ENCODE measurements at regions not wholly inside any gene's neighbourhood (a gene's known extent, or its start where the extent isn't known, plus 50 kb on each side); places are given as distances from the start of the nearest gene placed in this dataset.

DNA sequence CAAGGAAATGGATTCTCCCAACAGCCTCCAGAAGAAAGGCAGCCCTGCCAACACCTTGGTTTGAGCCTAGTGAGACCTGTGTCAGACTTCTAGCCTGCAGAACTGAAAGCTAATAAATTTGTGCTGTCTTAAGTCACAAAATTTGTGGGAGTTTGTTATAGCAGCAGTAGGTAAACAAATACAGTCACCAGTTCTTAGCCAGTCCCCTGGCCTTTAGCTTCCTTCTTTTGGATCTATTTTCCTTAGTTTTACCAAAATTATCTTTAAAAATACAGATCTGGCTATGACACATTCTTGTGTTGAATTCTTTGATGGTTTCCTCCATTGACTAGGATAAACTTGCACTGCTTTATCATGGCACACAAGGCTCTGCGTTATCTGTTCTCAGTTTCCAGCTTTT is 697.9 kb upstream of the FANCL start:
- intact Hi-C loops (cut with DNase I; ENCODE audit: low total_unique reads): no loop called here
- H3K4me1 ChIP-seq: no peaks in the 10 kb centered on the region
- no peaks in the 10 kb centered on the region for H3K36me3 ChIP-seq
- H3K4me3 ChIP-seq: no peak overlapping the region
- TF ChIP-seq POLR2A (IDR thresholded peaks at IDR 0.05): no peak
- TF ChIP-seq, protein P1, sequence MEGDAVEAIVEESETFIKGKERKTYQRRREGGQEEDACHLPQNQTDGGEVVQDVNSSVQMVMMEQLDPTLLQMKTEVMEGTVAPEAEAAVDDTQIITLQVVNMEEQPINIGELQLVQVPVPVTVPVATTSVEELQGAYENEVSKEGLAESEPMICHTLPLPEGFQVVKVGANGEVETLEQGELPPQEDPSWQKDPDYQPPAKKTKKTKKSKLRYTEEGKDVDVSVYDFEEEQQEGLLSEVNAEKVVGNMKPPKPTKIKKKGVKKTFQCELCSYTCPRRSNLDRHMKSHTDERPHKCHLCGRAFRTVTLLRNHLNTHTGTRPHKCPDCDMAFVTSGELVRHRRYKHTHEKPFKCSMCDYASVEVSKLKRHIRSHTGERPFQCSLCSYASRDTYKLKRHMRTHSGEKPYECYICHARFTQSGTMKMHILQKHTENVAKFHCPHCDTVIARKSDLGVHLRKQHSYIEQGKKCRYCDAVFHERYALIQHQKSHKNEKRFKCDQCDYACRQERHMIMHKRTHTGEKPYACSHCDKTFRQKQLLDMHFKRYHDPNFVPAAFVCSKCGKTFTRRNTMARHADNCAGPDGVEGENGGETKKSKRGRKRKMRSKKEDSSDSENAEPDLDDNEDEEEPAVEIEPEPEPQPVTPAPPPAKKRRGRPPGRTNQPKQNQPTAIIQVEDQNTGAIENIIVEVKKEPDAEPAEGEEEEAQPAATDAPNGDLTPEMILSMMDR (IDR thresholded peaks at IDR 0.05): no peak
- no peaks in the 10 kb centered on the region for H3K9me3 ChIP-seq
- H3K27ac ChIP-seq: no peak overlapping the region
- no peaks in the 10 kb centered on the region for H3K27me3 ChIP-seq
- no peak for DNase-seq

DNA sequence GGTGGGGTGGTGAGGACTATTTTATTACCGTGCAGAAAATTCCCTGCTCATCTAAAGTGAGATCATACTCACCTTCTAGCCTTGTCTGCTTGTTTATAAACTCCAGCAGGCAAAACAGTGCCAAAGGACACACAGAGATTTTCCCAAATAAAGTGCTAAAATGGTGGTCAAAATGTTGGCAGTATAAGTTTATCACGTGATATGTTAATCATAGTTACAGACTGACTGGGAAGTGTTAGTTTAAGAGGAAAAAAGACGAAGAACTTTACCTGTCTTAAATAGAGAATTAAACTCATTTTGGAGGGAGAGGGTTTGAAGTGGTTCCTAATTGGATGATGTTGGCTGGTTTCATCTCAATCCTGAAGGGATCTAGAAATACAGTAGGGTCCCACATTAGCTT is 691.7 kb upstream of the FANCL start:
- no peaks in the 10 kb centered on the region for H3K9me3 ChIP-seq
- TF ChIP-seq POLR2A (IDR thresholded peaks at IDR 0.05): no peak
- TF ChIP-seq, protein P1 (IDR thresholded peaks at IDR 0.05): no peak
- H3K4me1 ChIP-seq: no peaks in the 10 kb centered on the region
- intact Hi-C loops (cut with DNase I; ENCODE audit: low total_unique reads): no loop called here
- H3K4me3 ChIP-seq: no peak overlapping the region
- no peak for DNase-seq
- H3K27me3 ChIP-seq: no peaks in the 10 kb centered on the region
- H3K27ac ChIP-seq: no peak overlapping the region
- H3K36me3 ChIP-seq: no peaks in the 10 kb centered on the region

DNA sequence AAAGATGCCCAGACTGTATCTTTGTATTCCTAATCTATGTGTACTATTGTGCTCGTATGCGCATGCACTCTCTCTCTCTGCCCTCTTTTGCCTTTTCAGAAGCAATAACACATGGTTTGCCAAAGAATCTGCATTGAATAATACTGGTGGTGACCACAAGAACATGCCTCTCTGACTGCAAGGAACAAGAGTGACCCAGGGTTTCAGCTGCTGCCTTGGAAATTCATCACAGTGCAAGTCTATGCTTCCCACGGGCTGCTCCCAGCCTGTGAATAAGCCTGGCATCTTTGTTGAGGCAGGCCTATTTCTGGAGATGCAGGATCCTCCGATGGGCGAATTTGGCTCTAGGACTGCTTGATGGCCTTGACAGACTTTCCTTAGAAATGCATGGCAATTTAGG is 689.4 kb upstream of the FANCL start:
- no peak for TF ChIP-seq POLR2A (IDR thresholded peaks at IDR 0.05)
- TF ChIP-seq, protein P1 (IDR thresholded peaks at IDR 0.05): no peak
- no peaks in the 10 kb centered on the region for H3K36me3 ChIP-seq
- H3K27ac ChIP-seq: no peak overlapping the region
- no peaks in the 10 kb centered on the region for H3K4me1 ChIP-seq
- no peak overlapping the region for H3K4me3 ChIP-seq
- DNase-seq: no peak
- H3K9me3 ChIP-seq: no peaks in the 10 kb centered on the region
- no peaks in the 10 kb centered on the region for H3K27me3 ChIP-seq
- intact Hi-C loops (cut with DNase I; ENCODE audit: low total_unique reads): no loop called here

DNA sequence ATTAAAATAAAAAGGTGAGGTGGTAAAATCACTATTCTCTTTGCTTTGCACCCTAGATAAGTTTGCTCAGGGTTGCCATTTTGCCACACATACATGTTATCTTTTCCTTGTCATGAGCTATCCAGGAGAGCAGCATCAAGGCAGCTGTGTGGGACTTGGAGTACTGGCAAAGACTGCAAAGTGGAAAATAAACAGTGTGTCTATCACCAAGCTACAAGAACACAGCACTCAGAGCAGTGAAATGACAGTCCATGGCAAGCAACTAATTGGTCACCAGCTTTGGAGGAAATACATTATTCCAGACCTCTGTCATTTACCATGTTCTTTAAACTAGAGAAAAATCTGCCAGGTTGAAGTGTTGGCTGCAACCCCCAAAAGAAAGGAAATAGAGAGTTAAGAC is 687.8 kb upstream of the FANCL start:
- no peaks in the 10 kb centered on the region for H3K27me3 ChIP-seq
- no peak overlapping the region for H3K4me3 ChIP-seq
- H3K36me3 ChIP-seq: no peaks in the 10 kb centered on the region
- DNase-seq: no peak
- H3K9me3 ChIP-seq: no peaks in the 10 kb centered on the region
- TF ChIP-seq POLR2A (IDR thresholded peaks at IDR 0.05): no peak
- TF ChIP-seq, protein P1 (IDR thresholded peaks at IDR 0.05): no peak
- H3K27ac ChIP-seq: no peak overlapping the region
- H3K4me1 ChIP-seq: no peaks in the 10 kb centered on the region
- intact Hi-C loops (cut with DNase I; ENCODE audit: low total_unique reads): no loop called here

DNA sequence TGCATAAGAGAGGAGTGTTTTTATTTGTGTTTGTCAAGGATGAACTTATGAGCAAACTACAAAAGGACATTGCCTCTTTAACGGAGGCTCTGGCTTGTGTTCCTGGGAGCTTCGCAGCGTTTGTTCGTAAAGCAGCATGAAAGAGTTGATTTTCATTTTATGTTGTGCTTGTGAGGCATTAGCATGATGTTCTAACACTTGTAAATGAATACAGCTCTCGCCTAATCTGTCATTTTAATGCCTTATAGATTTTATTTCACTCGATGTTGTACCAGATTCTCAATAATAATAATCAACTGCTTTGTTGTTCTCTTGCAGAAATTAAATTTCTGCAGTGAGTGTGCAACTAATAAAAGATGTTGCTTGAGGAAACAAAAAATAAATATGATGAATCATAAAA is 687.3 kb upstream of the FANCL start:
- Histone ChIP-seq H3K27ac (no peak overlapping the region), H3K4me3 (no peak overlapping the region)

More for the DNA sequence above, 687.3 kb upstream of the FANCL start:
- TF ChIP-seq, protein P1 (IDR thresholded peaks at IDR 0.05): no peak
- no peak for TF ChIP-seq POLR2A (IDR thresholded peaks at IDR 0.05)
- Histone ChIP-seq H3K36me3 (no peaks in the 10 kb centered on the region), H3K27me3 (no peaks in the 10 kb centered on the region), H3K9me3 (no peaks in the 10 kb centered on the region), H3K4me1 (no peaks in the 10 kb centered on the region)
- intact Hi-C loops (cut with DNase I; ENCODE audit: low total_unique reads): no loop called here
- no peak for DNase-seq
